GM19025 (cell line): ENCODE measurements at regions not wholly inside any gene's neighbourhood (a gene's known extent, or its start where the extent isn't known, plus 50 kb on each side); places are given as distances from the start of the nearest gene placed in this dataset.

Experiments
- ATAC-seq: cut with Tn5 transposase; IDR thresholded peaks from one replicate; pipeline ENCODE4 v1.9.1; 2021; ENCODE audit warnings: mild to moderate bottlenecking, low read depth, moderate library complexity; ENCODE audit not compliant: unreplicated experiment

- ATAC-seq = no peak
These were observed 332.1 kb downstream of the FOXG1 start for GRCh38 chr14:29098656-29099055.

- ATAC-seq = no peak
These were observed 335.7 kb downstream of the FOXG1 start for GRCh38 chr14:29102266-29102665.

- ATAC-seq = no peak
These were observed 336.4 kb downstream of the FOXG1 start for GRCh38 chr14:29102996-29103395.

GRCh38 chr14:29108908-29109307, 342.3 kb downstream of the FOXG1 start:
- no peak for ATAC-seq

- no peak for ATAC-seq
These were observed 343.0 kb downstream of the FOXG1 start for GRCh38 chr14:29109589-29109988.

- no peak for ATAC-seq
These were observed 345.0 kb downstream of the FOXG1 start for GRCh38 chr14:29111554-29111953.

GRCh38 chr14:29123017-29123416, 356.4 kb downstream of the FOXG1 start:
- no peak for ATAC-seq

- ATAC-seq = no peak
These were observed 359.8 kb downstream of the FOXG1 start for GRCh38 chr14:29126361-29126760.

GRCh38 chr14:29126865-29127264, 360.3 kb downstream of the FOXG1 start:
- no peak for ATAC-seq

- no peak for ATAC-seq
These were observed 373.4 kb downstream of the FOXG1 start for GRCh38 chr14:29140016-29140415.

GRCh38 chr14:29144621-29145020, 378.0 kb downstream of the FOXG1 start:
- ATAC-seq = no peak

- no peak for ATAC-seq
These were observed 381.6 kb downstream of the FOXG1 start for GRCh38 chr14:29148221-29148620.

- ATAC-seq = no peak
These were observed 383.2 kb downstream of the FOXG1 start for GRCh38 chr14:29149798-29150197.

- no peak for ATAC-seq
These were observed 384.1 kb downstream of the FOXG1 start for GRCh38 chr14:29150659-29151058.

GRCh38 chr14:29156096-29156495, 389.5 kb downstream of the FOXG1 start:
- ATAC-seq = no peak

- no peak for ATAC-seq
These were observed 395.0 kb downstream of the FOXG1 start for GRCh38 chr14:29161593-29161992.

GRCh38 chr14:29163109-29163508, 396.5 kb downstream of the FOXG1 start:
- no peak for ATAC-seq

- no peak for ATAC-seq
These were observed 398.8 kb downstream of the FOXG1 start for GRCh38 chr14:29165431-29165830.

GRCh38 chr14:29166507-29166906, 399.9 kb downstream of the FOXG1 start:
- no peak for ATAC-seq

GRCh38 chr14:29168149-29168548, 401.6 kb downstream of the FOXG1 start:
- ATAC-seq = no peak

- ATAC-seq = no peak
These were observed 402.8 kb downstream of the FOXG1 start for GRCh38 chr14:29169408-29169807.

- no peak for ATAC-seq
These were observed 409.1 kb downstream of the FOXG1 start for GRCh38 chr14:29175706-29176105.

- no peak for ATAC-seq
These were observed 410.3 kb downstream of the FOXG1 start for GRCh38 chr14:29176876-29177275.
